ENCODE measurements at regions not wholly inside any gene's neighbourhood (a gene's known extent, or its start where the extent isn't known, plus 50 kb on each side); places are given as distances from the start of the nearest gene placed in this dataset.

DNA sequence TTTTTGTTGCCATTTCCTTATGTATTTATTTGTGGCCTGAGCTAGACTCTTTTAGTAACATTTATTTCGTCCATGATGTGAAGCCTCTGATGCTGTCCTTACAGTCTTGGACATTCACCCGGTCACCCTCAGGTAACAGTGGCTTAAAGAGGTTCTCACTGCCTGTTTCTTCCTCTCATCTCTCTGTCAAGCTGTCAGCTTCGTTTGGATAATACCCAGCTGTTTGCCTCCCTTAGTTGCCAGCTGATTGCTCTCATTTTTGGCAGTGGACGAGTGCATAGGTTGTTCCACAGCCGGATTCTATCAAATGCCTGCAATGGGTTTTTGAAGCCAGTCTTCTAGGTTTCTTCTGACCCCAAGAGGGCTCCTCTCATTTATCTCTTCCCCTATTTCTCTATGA is 427.7 kb downstream of the MED10 start:
- TF ChIP-seq, protein P1, sequence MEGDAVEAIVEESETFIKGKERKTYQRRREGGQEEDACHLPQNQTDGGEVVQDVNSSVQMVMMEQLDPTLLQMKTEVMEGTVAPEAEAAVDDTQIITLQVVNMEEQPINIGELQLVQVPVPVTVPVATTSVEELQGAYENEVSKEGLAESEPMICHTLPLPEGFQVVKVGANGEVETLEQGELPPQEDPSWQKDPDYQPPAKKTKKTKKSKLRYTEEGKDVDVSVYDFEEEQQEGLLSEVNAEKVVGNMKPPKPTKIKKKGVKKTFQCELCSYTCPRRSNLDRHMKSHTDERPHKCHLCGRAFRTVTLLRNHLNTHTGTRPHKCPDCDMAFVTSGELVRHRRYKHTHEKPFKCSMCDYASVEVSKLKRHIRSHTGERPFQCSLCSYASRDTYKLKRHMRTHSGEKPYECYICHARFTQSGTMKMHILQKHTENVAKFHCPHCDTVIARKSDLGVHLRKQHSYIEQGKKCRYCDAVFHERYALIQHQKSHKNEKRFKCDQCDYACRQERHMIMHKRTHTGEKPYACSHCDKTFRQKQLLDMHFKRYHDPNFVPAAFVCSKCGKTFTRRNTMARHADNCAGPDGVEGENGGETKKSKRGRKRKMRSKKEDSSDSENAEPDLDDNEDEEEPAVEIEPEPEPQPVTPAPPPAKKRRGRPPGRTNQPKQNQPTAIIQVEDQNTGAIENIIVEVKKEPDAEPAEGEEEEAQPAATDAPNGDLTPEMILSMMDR (IDR thresholded peaks at IDR 0.05; ENCODE audit: insufficient read depth, low read depth, low read length, missing control alignments): no peak
- no peak overlapping the region for H3K4me3 ChIP-seq (ENCODE audit: low read length)
- DNase-seq (ENCODE audit: low read depth): no peak

DNA sequence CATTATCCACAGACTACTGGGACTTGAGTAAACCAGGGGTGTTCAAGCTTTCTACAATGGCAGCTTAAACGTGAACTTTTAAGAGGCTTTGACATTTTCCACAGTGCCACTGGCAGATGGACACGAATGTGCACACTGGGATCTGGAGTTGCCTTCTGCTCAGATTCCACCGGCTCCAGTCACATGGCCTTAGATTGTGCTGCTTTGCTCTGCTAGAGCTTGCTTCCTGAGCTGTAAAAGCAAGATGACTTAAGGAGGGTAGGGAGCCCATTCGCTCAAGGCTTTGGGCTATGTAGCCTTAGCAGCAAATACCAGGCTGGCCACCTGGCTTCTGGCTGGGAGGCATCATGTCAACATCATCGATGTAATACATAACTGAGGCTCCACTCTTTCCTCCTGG is 436.9 kb downstream of the MED10 start:
- H3K4me3 ChIP-seq (ENCODE audit: low read length): no peak overlapping the region
- TF ChIP-seq, protein P1 (IDR thresholded peaks at IDR 0.05; ENCODE audit: insufficient read depth, low read depth, low read length, missing control alignments): no peak
- DNase-seq (ENCODE audit: low read depth): no peak

DNA sequence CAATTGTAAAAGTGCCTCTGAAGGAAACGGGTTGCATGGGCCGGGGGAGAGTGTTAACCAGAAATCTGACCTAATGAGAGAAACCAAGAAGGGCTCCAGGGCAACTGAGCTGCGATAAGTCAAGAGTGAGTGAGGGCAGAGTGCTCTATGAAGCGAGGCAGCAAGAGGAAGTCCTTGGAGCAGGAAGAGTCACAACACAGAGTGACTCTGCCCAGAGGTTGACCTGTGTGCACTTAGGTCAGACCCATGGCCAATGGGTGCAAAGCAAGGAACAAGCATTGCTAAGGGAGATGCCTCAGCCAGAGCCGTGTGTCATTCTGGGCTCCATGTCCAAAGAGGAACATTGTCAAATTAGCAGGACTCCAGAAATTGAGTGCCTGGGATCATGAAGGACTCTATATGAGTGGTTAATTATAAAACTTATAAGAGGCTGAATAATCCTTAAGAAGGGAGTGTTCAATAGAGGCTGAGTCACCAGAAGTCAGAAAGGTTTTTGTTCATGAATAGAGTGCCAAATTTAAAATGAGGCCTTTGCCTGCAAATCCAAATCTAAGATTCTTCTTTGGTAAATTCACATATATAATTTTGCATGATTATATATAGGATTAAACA is 438.5 kb downstream of the MED10 start:
- DNase-seq (ENCODE audit: low read depth): no peak
- TF ChIP-seq, protein P1 (IDR thresholded peaks at IDR 0.05; ENCODE audit: insufficient read depth, low read depth, low read length, missing control alignments): no peak
- no peak overlapping the region for H3K4me3 ChIP-seq (ENCODE audit: low read length)

DNA sequence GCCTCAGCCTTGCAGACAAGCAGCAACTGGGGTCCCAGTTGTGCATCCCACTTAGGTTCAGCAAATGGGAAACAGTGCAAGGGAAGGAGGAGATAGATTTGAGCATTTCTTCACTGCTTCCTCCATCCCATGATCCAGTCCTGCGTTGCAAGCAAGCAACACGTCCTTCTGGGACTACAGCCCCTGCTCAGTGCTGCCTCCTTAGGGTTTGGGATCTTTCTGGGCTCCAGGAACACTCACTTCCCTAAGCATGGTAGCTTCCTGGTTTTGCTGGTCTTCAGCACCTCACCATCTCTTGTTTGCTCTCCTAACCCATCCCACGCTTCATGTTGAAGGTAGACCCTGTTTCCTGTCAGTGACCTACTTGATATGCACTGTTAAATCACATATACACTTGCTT is 444.7 kb downstream of the MED10 start:
- no peak overlapping the region for H3K4me3 ChIP-seq (ENCODE audit: low read length)
- no peak for DNase-seq (ENCODE audit: low read depth)
- TF ChIP-seq, protein P1 (IDR thresholded peaks at IDR 0.05; ENCODE audit: insufficient read depth, low read depth, low read length, missing control alignments): no peak

DNA sequence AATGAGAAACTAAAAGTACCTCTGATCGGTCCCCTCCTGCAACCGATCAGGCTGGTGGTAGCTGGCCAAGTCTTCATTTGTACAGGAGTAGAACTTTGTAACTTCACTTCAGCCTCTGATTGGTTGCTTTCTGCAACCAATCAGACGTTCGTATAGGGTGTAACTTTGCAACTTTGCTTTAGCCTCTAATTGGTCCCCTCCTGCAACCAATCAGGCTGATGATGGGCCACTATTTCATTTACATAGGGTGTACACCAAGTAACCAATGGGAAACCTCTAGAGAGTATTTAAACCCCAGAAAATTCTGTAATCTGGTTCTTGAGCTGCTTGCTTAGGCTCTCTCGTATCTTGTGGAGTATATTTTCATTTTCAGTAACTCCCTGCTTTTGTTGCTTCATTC is 445.5 kb downstream of the MED10 start:
- no peak for DNase-seq (ENCODE audit: low read depth)
- TF ChIP-seq, protein P1 (IDR thresholded peaks at IDR 0.05; ENCODE audit: insufficient read depth, low read depth, low read length, missing control alignments): no peak
- H3K4me3 ChIP-seq (ENCODE audit: low read length): no peak overlapping the region

DNA sequence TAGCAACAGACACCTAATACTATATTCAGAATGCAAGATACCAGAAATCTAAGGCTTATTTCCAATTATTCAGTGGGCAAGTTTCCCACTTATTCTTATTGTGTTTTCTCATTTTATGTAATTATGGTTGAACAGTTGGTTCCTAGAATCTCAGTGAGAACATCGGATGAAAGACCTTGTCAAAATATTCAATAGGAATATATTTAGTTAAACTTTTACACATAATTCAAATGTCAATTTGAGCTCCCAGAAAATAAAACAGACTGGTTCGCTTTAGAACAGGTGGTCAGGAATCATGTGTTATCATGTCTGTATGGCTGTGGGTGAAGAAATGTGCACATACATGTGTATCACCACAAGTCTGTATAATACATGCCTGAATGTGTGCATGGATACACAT is 447.8 kb downstream of the MED10 start:
- no peak overlapping the region for H3K4me3 ChIP-seq (ENCODE audit: low read length)
- TF ChIP-seq, protein P1 (IDR thresholded peaks at IDR 0.05; ENCODE audit: insufficient read depth, low read depth, low read length, missing control alignments): no peak
- DNase-seq (ENCODE audit: low read depth): no peak

DNA sequence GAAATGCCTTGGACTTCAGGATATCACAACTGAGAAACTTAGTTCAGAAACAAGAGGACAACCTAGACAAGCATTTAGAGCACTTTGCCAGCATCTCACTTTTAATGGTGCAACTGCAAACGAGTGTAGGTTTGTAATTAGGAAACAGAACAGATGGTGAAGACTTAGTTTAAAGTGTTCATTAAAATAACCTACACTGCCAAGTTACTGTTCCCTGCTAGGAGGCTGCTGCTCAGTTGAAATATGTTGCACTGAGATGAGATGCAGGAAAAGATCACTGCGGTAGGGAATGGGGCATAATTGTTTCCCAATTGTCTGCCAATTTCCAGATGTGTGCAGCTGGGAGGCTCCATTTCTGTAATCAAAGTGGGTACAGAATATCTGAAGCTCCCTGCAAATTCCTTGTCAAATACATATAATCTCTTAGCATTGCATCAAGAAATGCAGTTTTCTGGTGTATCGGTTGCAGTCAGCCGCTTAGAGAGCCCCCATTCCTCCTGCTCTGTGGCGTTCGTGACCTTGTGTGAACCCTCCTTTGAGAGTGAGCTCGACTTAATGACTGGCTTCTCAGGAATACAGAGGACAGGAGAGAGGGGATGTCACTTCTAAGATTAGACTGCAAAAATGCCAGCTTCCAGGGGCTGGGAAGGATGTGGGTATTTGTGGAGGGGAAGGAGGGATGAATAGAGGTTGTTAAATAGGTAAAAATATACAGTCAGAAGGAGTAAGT is 448.9 kb downstream of the MED10 start:
- TF ChIP-seq, protein P1 (IDR thresholded peaks at IDR 0.05; ENCODE audit: insufficient read depth, low read depth, low read length, missing control alignments): no peak
- no peak overlapping the region for H3K4me3 ChIP-seq (ENCODE audit: low read length)
- no peak for DNase-seq (ENCODE audit: low read depth)
